Fibroblast of lung (primary cell): ENCODE measurements at regions not wholly inside any gene's neighbourhood (a gene's known extent, or its start where the extent isn't known, plus 50 kb on each side); places are given as distances from the start of the nearest gene placed in this dataset.

Experiments
- DNase-seq, 2 donors: peaks; one replicate each; pipeline versions ENCODE4 v3.0.0 to v3.0.0-alpha.2; 2010; ENCODE audit warnings: low read depth in 2 of 2
- H2AFZ ChIP-seq: 2 replicates; pipeline ENCODE4 v1.5.1; 2012; ENCODE audit warnings: low read length, control low read depth, inconsistent platforms
- H3K27ac ChIP-seq: 2 replicates; pipeline ENCODE4 v1.5.1; 2011; ENCODE audit warnings: low read length, control low read depth; ENCODE audit not compliant: insufficient read depth
- H3K27me3 ChIP-seq: 2 replicates; pipeline ENCODE4 v1.5.1; 2011; ENCODE audit warnings: mild to moderate bottlenecking, low read length; ENCODE audit not compliant: control insufficient read depth, insufficient read depth
- H3K36me3 ChIP-seq: 2 replicates; pipeline ENCODE4 v1.5.1; 2011; ENCODE audit warnings: low read length; ENCODE audit not compliant: control insufficient read depth, insufficient read depth
- H3K4me1 ChIP-seq: 2 replicates; pipeline ENCODE4 v1.5.1; 2011; ENCODE audit warnings: low read length; ENCODE audit not compliant: control insufficient read depth, insufficient read depth; ENCODE audit errors: extremely low read depth
- H3K4me2 ChIP-seq: 2 replicates; pipeline ENCODE4 v1.5.1; 2011; ENCODE audit warnings: low read length, control low read depth; ENCODE audit not compliant: insufficient read depth; ENCODE audit errors: extremely low read depth
- H3K4me3 ChIP-seq, 4 experiments: fragments of 200-600 bp in 1 of 4; sonication (generic) in 1 of 4; replicated peaks in 1 of 4; 2 replicates each; pipeline ENCODE4 v1.5.1; 2011 to 2016; ENCODE audit warnings: low read length in 4 of 4, low read depth in 3 of 4, mild to moderate bottlenecking in 3 of 4, control low read depth in 2 of 4, inconsistent platforms in 1 of 4, mixed read lengths in 1 of 4; ENCODE audit not compliant: insufficient read depth in 1 of 4; ENCODE audit errors: control extremely low read depth in 1 of 4
- H3K79me2 ChIP-seq: 2 replicates; pipeline ENCODE4 v1.5.1; 2012; ENCODE audit warnings: mild to moderate bottlenecking, low read length, inconsistent platforms; ENCODE audit not compliant: control insufficient read depth, insufficient read depth
- H3K9ac ChIP-seq: 2 replicates; pipeline ENCODE4 v1.5.1; 2011; ENCODE audit warnings: mild to moderate bottlenecking, low read length, control low read depth; ENCODE audit not compliant: insufficient read depth
- H3K9me3 ChIP-seq: 2 replicates; pipeline ENCODE4 v1.5.1; 2012; ENCODE audit warnings: low read depth, low read length; ENCODE audit not compliant: control insufficient read depth, insufficient read depth
- H4K20me1 ChIP-seq: 2 replicates; pipeline ENCODE4 v1.5.1; 2011; ENCODE audit warnings: low read length; ENCODE audit not compliant: control insufficient read depth, insufficient read depth; ENCODE audit errors: extremely low read depth
- CTCF ChIP-seq, 2 donors: IDR thresholded peaks in 1 of 2; conservative IDR thresholded peaks in 1 of 2; 1 replicate in 1 of 2; 2 replicates in 1 of 2; pipeline ENCODE4 v1.5.1; 2011 to 2012; ENCODE audit warnings: low read length in 2 of 2, control low read depth in 1 of 2, inconsistent platforms in 1 of 2, low read depth in 1 of 2, mild to moderate bottlenecking in 1 of 2
- EZH2 ChIP-seq: IDR thresholded peaks from 2 replicates; pipeline ENCODE4 v1.5.1; 2012; ENCODE audit warnings: low read length, control low read depth, mild to moderate bottlenecking; ENCODE audit errors: missing control alignments

DNA sequence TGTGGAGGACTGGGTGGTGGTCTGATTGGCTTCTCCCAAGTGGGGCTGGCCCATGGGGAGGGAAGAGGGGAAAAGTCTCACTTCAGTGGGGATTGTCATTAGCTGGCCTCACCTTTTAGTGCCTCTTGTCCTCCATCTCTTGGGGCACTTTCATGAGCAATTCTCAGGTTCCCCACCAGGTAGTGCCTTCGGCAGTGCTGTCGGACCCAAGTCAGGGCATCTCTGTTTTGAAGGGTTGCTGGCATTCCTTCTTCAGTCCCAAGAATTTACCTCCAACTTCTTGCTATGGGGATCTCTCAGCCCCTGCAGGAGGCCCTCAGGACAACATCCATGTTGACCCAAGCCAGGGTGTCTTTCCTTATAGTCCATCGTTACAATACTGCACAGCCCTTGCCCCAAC is 54.7 kb upstream of the F3 start:
- Histone ChIP-seq H3K4me3 (no peak overlapping the region), H3K27ac (no peak overlapping the region), H2AFZ (no peak overlapping the region), H3K27me3 (no peaks in the 10 kb centered on the region), H3K36me3 (no peaks in the 10 kb centered on the region), H3K4me1 (no peaks in the 10 kb centered on the region), H3K9me3 (no peaks in the 10 kb centered on the region), H3K4me2 (no peak overlapping the region), H3K9ac (no peak overlapping the region), H4K20me1 (no peaks in the 10 kb centered on the region), H3K79me2 (no peaks in the 10 kb centered on the region)
- no peak for DNase-seq
- TF ChIP-seq CTCF (conservative IDR thresholded peaks at IDR 0.05 in 1 of 2, IDR thresholded peaks at IDR 0.05 in 1 of 2; ENCODE audit: low read depth in 1 of 2, low read length in 2 of 2) (no peak), EZH2 (no peak)

- peak in 1 of 2 donors; percentile 83 for DNase-seq
- no peak overlapping the region for H2AFZ ChIP-seq
These were observed 54.1 kb upstream of the F3 start for GRCh38 chr1:94595658-94596057.

GRCh38 chr1:94593611-94594010 is 52.1 kb upstream of the F3 start:
- no peaks in the 10 kb centered on the region for H3K79me2 ChIP-seq
- H3K27me3 ChIP-seq, result no peaks in the 10 kb centered on the region
- H3K27ac ChIP-seq, result no peak overlapping the region
- no peak overlapping the region for H3K9ac ChIP-seq
- H3K36me3 ChIP-seq, result no peaks in the 10 kb centered on the region
- no peak overlapping the region for H3K4me3 ChIP-seq
- no peaks in the 10 kb centered on the region for H3K9me3 ChIP-seq
- TF ChIP-seq CTCF (conservative IDR thresholded peaks at IDR 0.05 in 1 of 2, IDR thresholded peaks at IDR 0.05 in 1 of 2; ENCODE audit: low read depth in 1 of 2, low read length in 2 of 2), result no peak
- TF ChIP-seq EZH2, result no peak
- H4K20me1 ChIP-seq, result no peaks in the 10 kb centered on the region
- no peak for DNase-seq
- no peak overlapping the region for H2AFZ ChIP-seq
- H3K4me1 ChIP-seq, result peaks cover 8% of the 10 kb centered on the region
- no peak overlapping the region for H3K4me2 ChIP-seq

More at GRCh38 chr1:94595658-94596057, 54.1 kb upstream of the F3 start:
- Histone ChIP-seq H3K27me3 (no peaks in the 10 kb centered on the region), H3K79me2 (no peaks in the 10 kb centered on the region), H3K9me3 (no peaks in the 10 kb centered on the region), H4K20me1 (no peaks in the 10 kb centered on the region), H3K36me3 (no peaks in the 10 kb centered on the region), H3K4me1 (peaks cover 2% of the 10 kb centered on the region), H3K4me2 (no peak overlapping the region), H3K4me3 (no peak overlapping the region), H3K27ac (no peak overlapping the region), H3K9ac (no peak overlapping the region)
- TF ChIP-seq CTCF (conservative IDR thresholded peaks at IDR 0.05 in 1 of 2, IDR thresholded peaks at IDR 0.05 in 1 of 2; ENCODE audit: low read depth in 1 of 2, low read length in 2 of 2) (no peak), EZH2 (no peak)
